ENCODE measurements at regions not wholly inside any gene's neighbourhood (a gene's known extent, or its start where the extent isn't known, plus 50 kb on each side); places are given as distances from the start of the nearest gene placed in this dataset.

DNA sequence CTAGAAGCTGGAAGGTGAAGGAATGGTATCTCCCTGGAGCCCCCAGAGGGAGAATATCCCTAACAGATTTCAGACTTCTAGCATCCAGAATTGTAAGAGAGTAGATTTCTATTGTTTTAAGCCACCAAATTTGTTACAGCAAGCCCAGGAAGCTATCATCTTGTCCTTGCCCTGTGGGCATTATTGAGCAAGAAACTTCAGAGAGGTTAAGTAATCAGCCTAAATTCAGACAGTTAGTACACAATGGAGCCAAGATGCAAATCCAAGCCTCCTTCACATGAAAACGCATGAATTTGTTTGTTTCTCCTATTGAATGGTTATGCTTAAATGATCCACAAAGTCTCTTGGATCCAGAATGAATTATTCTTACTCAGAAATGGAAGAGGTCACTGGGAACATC lies 55.2 kb upstream of the TRIB2 start:
- DNase-seq = no peak

DNA sequence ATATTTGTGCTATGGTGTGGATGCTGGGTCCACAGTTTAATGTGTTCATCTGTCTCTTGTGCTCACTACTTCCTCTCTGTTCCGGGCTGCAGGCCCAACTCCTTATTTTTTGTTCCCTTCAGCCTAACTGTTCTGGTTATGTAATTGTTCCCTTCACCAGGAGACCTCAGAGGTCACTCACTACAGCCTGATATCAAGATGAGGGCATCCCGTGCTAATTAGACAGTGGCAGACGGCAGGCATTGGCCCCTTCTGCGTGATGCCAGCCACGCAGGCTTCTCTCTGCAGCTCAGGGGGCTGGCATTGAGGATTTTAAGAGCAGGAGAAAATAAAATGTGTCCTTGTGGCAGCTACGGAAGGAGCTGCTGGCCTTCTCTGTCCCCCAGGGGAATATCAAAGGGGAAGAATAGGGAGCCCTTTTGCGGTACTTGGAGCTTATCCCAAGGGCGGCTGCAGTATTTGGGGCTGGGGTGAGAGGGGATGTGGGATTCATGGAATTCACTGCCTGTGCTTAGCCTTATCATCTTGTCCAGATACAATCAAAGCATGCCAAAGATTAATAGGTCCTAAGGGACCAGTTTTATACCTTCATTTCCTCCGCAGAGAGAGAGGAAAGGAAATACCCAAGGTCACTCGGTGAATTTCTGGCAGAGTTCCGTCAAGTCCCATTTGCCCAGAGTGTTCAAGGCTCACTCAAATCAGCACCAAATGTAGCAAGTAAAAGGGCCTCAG lies 53.3 kb upstream of the TRIB2 start:
- DNase-seq = no peak

DNA sequence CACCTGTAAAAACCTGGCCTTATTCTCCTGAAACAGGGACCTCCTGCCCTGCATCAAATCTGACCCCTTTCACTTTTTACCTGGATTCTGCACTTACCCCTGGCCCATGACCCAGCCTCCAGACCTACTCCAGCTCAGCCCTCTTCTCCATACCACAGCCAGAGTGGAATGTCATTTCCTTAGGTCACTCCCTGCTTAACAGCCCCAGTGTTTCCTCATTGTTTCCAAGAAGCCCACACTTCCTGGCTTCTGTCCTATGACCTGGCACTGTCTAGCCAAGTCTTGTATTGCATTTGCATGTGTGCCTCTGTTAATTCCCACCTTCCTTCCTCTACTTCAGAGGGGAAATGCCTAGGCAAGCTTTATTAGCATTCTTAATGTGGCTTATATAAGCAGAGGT lies 51.4 kb upstream of the TRIB2 start:
- no peak for DNase-seq

DNA sequence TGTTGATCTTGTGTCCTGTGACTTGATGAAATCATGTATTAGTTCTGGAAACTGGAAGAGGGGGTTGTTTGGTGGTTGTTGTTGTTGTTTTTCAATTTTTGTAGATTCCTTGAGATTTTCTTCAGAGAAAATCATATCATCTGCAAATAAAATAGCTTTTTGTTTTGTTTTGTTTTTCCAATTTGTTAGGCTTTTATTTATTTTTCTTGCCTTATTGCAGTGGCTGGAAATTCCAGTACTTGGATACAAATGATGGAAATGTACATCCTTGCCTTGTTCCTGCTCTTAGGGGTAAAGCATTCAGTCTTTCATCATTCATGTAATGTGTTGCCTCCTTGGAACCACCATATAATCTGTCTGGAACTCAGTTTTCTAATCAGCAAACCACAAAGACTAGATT lies 50.3 kb upstream of the TRIB2 start:
- DNase-seq = no peak

All from NCI-H187 treated with DMSO at 0.1 percent for 48 hours (cell line).